ENCODE measurements at regions not wholly inside any gene's neighbourhood (a gene's known extent, or its start where the extent isn't known, plus 50 kb on each side); places are given as distances from the start of the nearest gene placed in this dataset.

GRCh38 chr3:81029861-81030260 lies 731.6 kb downstream of the GBE1 start:
- intact Hi-C loops (cut with DNase I): no loop called here
- no peaks in the 10 kb centered on the region for H3K9me3 ChIP-seq
- no peaks in the 10 kb centered on the region for H3K36me3 ChIP-seq
- WGBS, 2 donors: 66% methylated on average over 2 of the region's 2 CpGs
- no peaks in the 10 kb centered on the region for H3K27me3 ChIP-seq
- DNase-seq: no peak
- H3K4me3 ChIP-seq: no peak overlapping the region
- H3K4me1 ChIP-seq: no peaks in the 10 kb centered on the region
- H3K27ac ChIP-seq: no peak overlapping the region
- no peak for TF ChIP-seq POLR2A (IDR thresholded peaks at IDR 0.05)
- TF ChIP-seq, protein P1, sequence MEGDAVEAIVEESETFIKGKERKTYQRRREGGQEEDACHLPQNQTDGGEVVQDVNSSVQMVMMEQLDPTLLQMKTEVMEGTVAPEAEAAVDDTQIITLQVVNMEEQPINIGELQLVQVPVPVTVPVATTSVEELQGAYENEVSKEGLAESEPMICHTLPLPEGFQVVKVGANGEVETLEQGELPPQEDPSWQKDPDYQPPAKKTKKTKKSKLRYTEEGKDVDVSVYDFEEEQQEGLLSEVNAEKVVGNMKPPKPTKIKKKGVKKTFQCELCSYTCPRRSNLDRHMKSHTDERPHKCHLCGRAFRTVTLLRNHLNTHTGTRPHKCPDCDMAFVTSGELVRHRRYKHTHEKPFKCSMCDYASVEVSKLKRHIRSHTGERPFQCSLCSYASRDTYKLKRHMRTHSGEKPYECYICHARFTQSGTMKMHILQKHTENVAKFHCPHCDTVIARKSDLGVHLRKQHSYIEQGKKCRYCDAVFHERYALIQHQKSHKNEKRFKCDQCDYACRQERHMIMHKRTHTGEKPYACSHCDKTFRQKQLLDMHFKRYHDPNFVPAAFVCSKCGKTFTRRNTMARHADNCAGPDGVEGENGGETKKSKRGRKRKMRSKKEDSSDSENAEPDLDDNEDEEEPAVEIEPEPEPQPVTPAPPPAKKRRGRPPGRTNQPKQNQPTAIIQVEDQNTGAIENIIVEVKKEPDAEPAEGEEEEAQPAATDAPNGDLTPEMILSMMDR (IDR thresholded peaks at IDR 0.05): no peak

GRCh38 chr3:81027344-81027743 lies 734.1 kb downstream of the GBE1 start:
- H3K27me3 ChIP-seq: no peaks in the 10 kb centered on the region
- no peaks in the 10 kb centered on the region for H3K36me3 ChIP-seq
- DNase-seq: no peak
- TF ChIP-seq POLR2A (IDR thresholded peaks at IDR 0.05): no peak
- TF ChIP-seq, protein P1 (IDR thresholded peaks at IDR 0.05): no peak
- H3K4me1 ChIP-seq: no peaks in the 10 kb centered on the region
- H3K27ac ChIP-seq: no peak overlapping the region
- no peak overlapping the region for H3K4me3 ChIP-seq
- H3K9me3 ChIP-seq: no peaks in the 10 kb centered on the region
- intact Hi-C loops (cut with DNase I): no loop called here
- whole genome bisulfite sequencing, 2 donors: 82 to 100% methylated on average over 1 of the region's 1 CpG

DNA sequence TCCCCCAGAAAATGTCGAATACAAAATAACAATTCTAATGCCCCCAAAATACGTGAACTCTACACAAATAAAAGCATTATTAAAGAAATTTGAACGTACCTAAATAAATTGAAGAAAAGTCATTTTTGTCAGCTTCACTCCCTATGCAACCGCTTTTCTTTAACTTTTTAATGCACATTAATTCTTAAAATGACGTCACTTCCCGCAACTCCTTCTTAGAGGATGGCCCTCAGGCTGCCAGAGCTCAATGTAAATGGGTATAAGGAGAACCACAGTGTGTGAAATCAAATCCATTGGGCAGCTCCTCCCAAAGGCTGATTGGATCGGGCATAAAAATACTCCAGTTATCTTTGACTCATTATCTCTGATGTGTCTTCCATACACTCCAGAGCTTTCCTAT lies 736.9 kb downstream of the GBE1 start:
- no peak overlapping the region for H3K4me3 ChIP-seq
- H3K9me3 ChIP-seq: no peaks in the 10 kb centered on the region
- TF ChIP-seq, protein P1 (IDR thresholded peaks at IDR 0.05): no peak
- TF ChIP-seq POLR2A (IDR thresholded peaks at IDR 0.05): no peak
- no peak overlapping the region for H3K27ac ChIP-seq
- no peaks in the 10 kb centered on the region for H3K36me3 ChIP-seq
- WGBS, 2 donors: 74 to 76% methylated on average over 7 of the region's 7 CpGs
- H3K27me3 ChIP-seq: no peaks in the 10 kb centered on the region
- H3K4me1 ChIP-seq: no peaks in the 10 kb centered on the region
- intact Hi-C loops (cut with DNase I): no loop called here
- DNase-seq: no peak

DNA sequence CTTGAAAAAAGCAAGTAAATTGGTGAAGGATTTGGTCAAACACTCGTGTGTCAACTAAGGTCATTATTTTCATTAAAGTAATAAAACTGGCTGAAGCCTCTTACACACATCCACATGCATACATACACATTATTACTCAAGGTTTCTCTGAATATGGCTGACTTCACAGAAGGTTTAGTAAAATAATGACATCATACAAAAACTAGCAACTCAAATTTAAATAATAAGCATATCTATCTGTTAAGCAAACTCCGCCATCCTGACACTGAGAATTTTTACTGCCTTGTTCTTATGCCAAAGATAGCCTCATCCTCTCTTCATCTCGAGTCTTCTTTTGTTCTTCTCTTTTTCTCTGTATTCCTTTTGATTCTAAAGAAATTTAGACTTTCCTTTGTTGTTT lies 739.1 kb downstream of the GBE1 start:
- no peaks in the 10 kb centered on the region for H3K4me1 ChIP-seq
- H3K9me3 ChIP-seq: no peaks in the 10 kb centered on the region
- H3K27me3 ChIP-seq: no peaks in the 10 kb centered on the region
- 52 to 57% methylated on average over 3 of the region's 3 CpGs for WGBS, 2 donors
- no peak overlapping the region for H3K4me3 ChIP-seq
- intact Hi-C loops (cut with DNase I): no loop called here
- no peak overlapping the region for H3K27ac ChIP-seq
- no peak for DNase-seq
- H3K36me3 ChIP-seq: no peaks in the 10 kb centered on the region
- no peak for TF ChIP-seq POLR2A (IDR thresholded peaks at IDR 0.05)
- TF ChIP-seq, protein P1 (IDR thresholded peaks at IDR 0.05): no peak

DNA sequence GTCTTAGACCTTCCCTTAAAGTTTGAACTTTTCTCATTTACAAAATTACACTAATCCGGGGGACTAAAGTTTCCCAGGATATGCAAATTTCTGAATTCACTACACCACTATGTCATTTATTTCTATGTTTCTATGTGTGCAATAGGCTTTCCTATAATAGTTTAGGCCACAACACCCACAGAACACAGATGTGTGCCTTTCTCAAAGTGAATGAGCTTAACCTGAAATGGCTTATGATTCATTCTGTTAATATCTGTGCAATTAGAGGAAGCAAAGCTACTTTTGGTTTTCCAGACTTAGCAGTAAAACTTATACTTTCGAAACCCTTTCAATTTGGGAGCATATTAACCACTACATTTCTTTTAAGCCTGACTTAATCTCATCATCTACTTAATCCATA lies 748.1 kb downstream of the GBE1 start:
- H3K4me3 ChIP-seq: no peak overlapping the region
- no peaks in the 10 kb centered on the region for H3K36me3 ChIP-seq
- no peak overlapping the region for H3K27ac ChIP-seq
- H3K4me1 ChIP-seq: no peaks in the 10 kb centered on the region
- H3K9me3 ChIP-seq: peaks cover 0 to 5% (median 4%) of the 10 kb centered on the region in 3 donors
- 56 to 68% methylated on average over 2 of the region's 2 CpGs for WGBS, 2 donors
- TF ChIP-seq, protein P1 (IDR thresholded peaks at IDR 0.05): no peak
- TF ChIP-seq POLR2A (IDR thresholded peaks at IDR 0.05): no peak
- intact Hi-C loops (cut with DNase I): no loop called here
- H3K27me3 ChIP-seq: no peaks in the 10 kb centered on the region
- no peak for DNase-seq

Data from esophagus squamous epithelium (tissue), 5 donors.